Sigmoid colon (tissue), 4 donors: ENCODE measurements at regions not wholly inside any gene's neighbourhood (a gene's known extent, or its start where the extent isn't known, plus 50 kb on each side); places are given as distances from the start of the nearest gene placed in this dataset.

Experiments
- POLR2A ChIP-seq, 2 donors: fragments of 450-650 bp; IDR thresholded peaks; one replicate each; pipeline ENCODE4 v1.6.1; 2016; ENCODE audit warnings: antibody characterized with exemption in 2 of 2, mild to moderate bottlenecking in 2 of 2, moderate library complexity in 2 of 2
- POLR2AphosphoS5 ChIP-seq, 4 donors: sonication (generic); formaldehyde crosslinking; IDR thresholded peaks; one replicate each; pipeline ENCODE4 v1.6.1; 2017; ENCODE audit warnings: antibody characterized with exemption in 4 of 4
- TF ChIP-seq, protein P1 (sequence below), 4 experiments: fragments of 450-650 bp in 3 of 4; fragments of 200-600 bp in 1 of 4; IDR thresholded peaks; one replicate each; pipeline ENCODE4 v1.5.1; 2016 to 2019; ENCODE audit warnings: antibody characterized with exemption in 4 of 4, mild to moderate bottlenecking in 3 of 4, moderate library complexity in 2 of 4

DNA sequence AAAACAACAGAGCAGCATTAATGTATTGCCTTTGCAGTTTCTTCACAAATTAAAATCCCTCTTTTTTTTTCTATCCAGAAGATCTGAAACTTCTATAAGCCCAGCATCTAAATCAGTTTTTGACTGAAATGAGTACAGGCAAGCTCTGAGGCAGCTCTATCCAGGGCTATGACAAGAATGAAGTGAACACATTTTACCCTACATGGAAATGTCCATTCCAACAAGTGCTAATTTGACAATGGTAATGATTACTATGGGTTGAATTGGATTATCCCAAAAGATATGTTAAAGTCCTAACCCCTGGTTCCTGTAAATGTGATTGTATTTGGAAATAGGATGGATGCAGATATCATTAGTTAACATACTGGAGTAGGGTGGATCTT is 115.7 kb downstream of the RPL22L1 start:
- TF ChIP-seq POLR2A (IDR thresholded peaks at IDR 0.05) (no peak), POLR2AphosphoS5 (IDR thresholded peaks at IDR 0.05) (no peak)
- TF ChIP-seq, protein P1, sequence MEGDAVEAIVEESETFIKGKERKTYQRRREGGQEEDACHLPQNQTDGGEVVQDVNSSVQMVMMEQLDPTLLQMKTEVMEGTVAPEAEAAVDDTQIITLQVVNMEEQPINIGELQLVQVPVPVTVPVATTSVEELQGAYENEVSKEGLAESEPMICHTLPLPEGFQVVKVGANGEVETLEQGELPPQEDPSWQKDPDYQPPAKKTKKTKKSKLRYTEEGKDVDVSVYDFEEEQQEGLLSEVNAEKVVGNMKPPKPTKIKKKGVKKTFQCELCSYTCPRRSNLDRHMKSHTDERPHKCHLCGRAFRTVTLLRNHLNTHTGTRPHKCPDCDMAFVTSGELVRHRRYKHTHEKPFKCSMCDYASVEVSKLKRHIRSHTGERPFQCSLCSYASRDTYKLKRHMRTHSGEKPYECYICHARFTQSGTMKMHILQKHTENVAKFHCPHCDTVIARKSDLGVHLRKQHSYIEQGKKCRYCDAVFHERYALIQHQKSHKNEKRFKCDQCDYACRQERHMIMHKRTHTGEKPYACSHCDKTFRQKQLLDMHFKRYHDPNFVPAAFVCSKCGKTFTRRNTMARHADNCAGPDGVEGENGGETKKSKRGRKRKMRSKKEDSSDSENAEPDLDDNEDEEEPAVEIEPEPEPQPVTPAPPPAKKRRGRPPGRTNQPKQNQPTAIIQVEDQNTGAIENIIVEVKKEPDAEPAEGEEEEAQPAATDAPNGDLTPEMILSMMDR (IDR thresholded peaks at IDR 0.05): no peak
